ENCODE measurements at regions not wholly inside any gene's neighbourhood (a gene's known extent, or its start where the extent isn't known, plus 50 kb on each side); places are given as distances from the start of the nearest gene placed in this dataset.

DNA sequence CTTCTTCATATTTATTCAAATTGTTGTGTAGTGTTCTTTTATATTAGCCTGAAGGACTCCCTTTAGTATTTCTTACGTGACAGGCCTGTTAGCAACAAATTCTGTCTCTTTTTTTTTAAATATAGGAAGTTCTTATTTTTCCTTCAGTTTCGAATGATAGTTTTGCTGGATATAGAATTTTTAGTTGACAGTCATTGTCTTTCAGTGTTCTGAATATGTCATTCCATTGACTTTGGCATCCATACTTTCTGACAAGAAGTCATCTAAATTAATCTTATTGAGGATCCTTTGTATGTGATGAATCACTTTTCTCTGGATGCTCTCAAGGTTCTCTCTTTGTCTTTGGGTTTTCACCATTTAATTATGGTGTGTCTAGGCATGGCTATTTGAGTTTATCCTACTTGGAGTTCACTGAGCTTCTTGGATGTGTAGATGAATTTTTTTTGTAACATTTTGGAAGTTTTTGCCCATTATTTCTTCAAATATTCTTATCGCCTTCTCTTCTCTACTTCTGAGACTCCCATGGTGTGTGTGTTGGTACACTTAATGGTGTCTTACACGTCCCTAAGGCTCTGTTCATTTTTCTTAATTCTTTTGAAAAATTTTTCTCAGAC is 82.5 kb upstream of the GTSF1L start:
- FAIRE-seq (no peak), DNase-seq (ENCODE audit: low spot score) (no peak), ATAC-seq (no peak)
- no peak overlapping the region for H2AFZ ChIP-seq (ENCODE audit: low read length)
- ChIA-PET CTCF (ENCODE audit: low intra/inter-chr PET ratio, low total read pairs) (no interaction called here), POLR2A (no interaction called here)
- in situ Hi-C loops (cut with HindIII; ENCODE audit: extremely low pct_ligation_motif_present, low pct_unique_long_range_greater_than_20kb) (no loop called here), intact Hi-C loops (cut with micrococcal nuclease; ENCODE audit: unreplicated experiment) (no loop called here)
- TF ChIP-seq MED1 (CRISPR knock-in tag; IDR thresholded peaks at IDR 0.05): no peak
- no peak for TF ChIP-seq ARNTL (CRISPR knock-in tag; IDR thresholded peaks at IDR 0.05)
- no peak for TF ChIP-seq EED (CRISPR knock-in tag; IDR thresholded peaks at IDR 0.05)
- peak; percentile 89; the same call in 1 of the 2 replicates for TF ChIP-seq ZFP1 (CRISPR knock-in tag; IDR thresholded peaks at IDR 0.05)
- no peak for TF ChIP-seq ZFP41 (CRISPR knock-in tag; IDR thresholded peaks at IDR 0.05; ENCODE audit: borderline replicate concordance)
- no peaks in the 10 kb centered on the region for H3K4me1 ChIP-seq (ENCODE audit: insufficient read depth, low read length)
- no peaks in the 10 kb centered on the region for H3K79me2 ChIP-seq (ENCODE audit: insufficient read depth, low read length)
- BruUV-seq (replicated peaks): no TSS peak
- no peaks in the 10 kb centered on the region for H4K20me1 ChIP-seq (ENCODE audit: insufficient read depth, low read length)
- peaks cover 42% of the 10 kb centered on the region for H3K9me3 ChIP-seq (ENCODE audit: low read length)
- WGBS (ENCODE audit: low lambda C conversion rate): 6% methylated on average over 4 of the region's 4 CpGs
- no peak overlapping the region for H3K9ac ChIP-seq (ENCODE audit: insufficient read depth, low read depth, low read length)
- no peak overlapping the region for H3K4me3 ChIP-seq (replicated peaks in 1 of 3; ENCODE audit: insufficient read depth in 1 of 3, low read depth in 2 of 3, low read length in 3 of 3)
- H3K27me3 ChIP-seq (ENCODE audit: control insufficient read depth in 1 of 2, insufficient read depth in 2 of 2, low read length in 2 of 2): no peaks in the 10 kb centered on the region
- H3K27ac ChIP-seq (ENCODE audit: extremely low read length, insufficient read depth, low read length): no peak overlapping the region
- no peak overlapping the region for H3K4me2 ChIP-seq (ENCODE audit: low read depth, low read length)
- no peaks in the 10 kb centered on the region for H3K36me3 ChIP-seq (replicated peaks in 1 of 2; ENCODE audit: control insufficient read depth in 1 of 2, insufficient read depth in 2 of 2, low read length in 2 of 2)

DNA sequence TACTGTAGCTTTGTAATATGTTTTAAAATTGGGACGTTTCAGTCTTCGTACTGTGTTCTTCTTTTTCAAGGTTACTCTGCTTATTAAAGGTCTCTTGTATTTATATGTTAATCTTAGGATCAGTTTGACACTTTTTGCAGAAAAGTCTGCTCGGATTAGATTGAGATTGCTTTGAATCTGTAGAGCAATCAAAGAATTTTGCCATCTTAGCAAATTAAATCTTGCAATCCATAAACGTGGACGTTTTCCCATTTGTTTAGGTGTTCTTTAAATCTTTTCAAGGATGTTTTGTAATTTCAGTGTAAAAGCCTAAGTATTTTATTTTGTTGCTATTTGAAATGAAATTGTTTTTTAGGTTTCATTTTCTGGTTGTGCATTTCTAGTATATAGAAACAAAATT is 78.0 kb upstream of the GTSF1L start:
- CTCF ChIA-PET (ENCODE audit: low intra/inter-chr PET ratio, low total read pairs): no interaction called here
- Histone ChIP-seq H3K27ac (ENCODE audit: extremely low read length, insufficient read depth, low read length) (no peak overlapping the region), H3K4me3 (replicated peaks in 1 of 3; ENCODE audit: insufficient read depth in 1 of 3, low read depth in 2 of 3, low read length in 3 of 3) (no peak overlapping the region), H4K20me1 (ENCODE audit: insufficient read depth, low read length) (no peaks in the 10 kb centered on the region), H2AFZ (ENCODE audit: low read length) (no peak overlapping the region), H3K36me3 (replicated peaks in 1 of 2; ENCODE audit: control insufficient read depth in 1 of 2, insufficient read depth in 2 of 2, low read length in 2 of 2) (no peaks in the 10 kb centered on the region), H3K27me3 (ENCODE audit: control insufficient read depth in 1 of 2, insufficient read depth in 2 of 2, low read length in 2 of 2) (peaks cover 0 to 5% of the 10 kb centered on the region in 2 experiments; a peak in 1 of 5 replicates), H3K9me3 (ENCODE audit: low read length) (peaks cover 37% of the 10 kb centered on the region), H3K4me2 (ENCODE audit: low read depth, low read length) (no peak overlapping the region), H3K9ac (ENCODE audit: insufficient read depth, low read depth, low read length) (no peak overlapping the region), H3K4me1 (ENCODE audit: insufficient read depth, low read length) (no peaks in the 10 kb centered on the region), H3K79me2 (ENCODE audit: insufficient read depth, low read length) (no peaks in the 10 kb centered on the region)
- no TSS peak for BruUV-seq (replicated peaks)
- no peak for DNase-seq (ENCODE audit: low spot score)
- in situ Hi-C loops (cut with HindIII; ENCODE audit: extremely low pct_ligation_motif_present, low pct_unique_long_range_greater_than_20kb): no loop called here
- 2% methylated on average over 5 of the region's 5 CpGs for WGBS (ENCODE audit: low lambda C conversion rate)
- POLR2A ChIA-PET: no interaction called here
- intact Hi-C loops (cut with micrococcal nuclease; ENCODE audit: unreplicated experiment): no loop called here
- no peak for TF ChIP-seq PHF20 (CRISPR knock-in tag; IDR thresholded peaks at IDR 0.05)
- no peak for TF ChIP-seq POLR2AphosphoS5 (IDR thresholded peaks at IDR 0.05; ENCODE audit: low read depth, low read length)
- TF ChIP-seq MAFF (IDR thresholded peaks at IDR 0.05; ENCODE audit: low read depth, low read length): peak; percentile 42; the same call in 1 of the 2 replicates
- no peak for TF ChIP-seq XRCC5 (optimal IDR thresholded peaks at IDR 0.05; ENCODE audit: low read length)
- TF ChIP-seq MAFK (conservative IDR thresholded peaks at IDR 0.05 in 1 of 2, IDR thresholded peaks at IDR 0.05 in 1 of 2; ENCODE audit: low read length in 2 of 2): peak; percentile 51 to 71; a peak in 2 of 4 replicates
- no peak for TF ChIP-seq ATF1 (CRISPR knock-in tag; IDR thresholded peaks at IDR 0.05)
- FAIRE-seq: no peak
- ATAC-seq: no peak

Measured in HepG2 (cell line).